SU-DHL-6 (cell line): ENCODE measurements at regions not wholly inside any gene's neighbourhood (a gene's known extent, or its start where the extent isn't known, plus 50 kb on each side); places are given as distances from the start of the nearest gene placed in this dataset.

Experiments used
- CTCF ChIP-seq: fragments of 200-600 bp; sonication (generic); IDR thresholded peaks from one replicate; pipeline ENCODE4 v1.5.1; 2017; ENCODE audit warnings: antibody characterized with exemption, mild to moderate bottlenecking, low read length, moderate library complexity; ENCODE audit not compliant: insufficient read depth, poor library complexity, severe bottlenecking
- EZH2phosphoT487 ChIP-seq: fragments of 200-600 bp; sonication (generic), shearing (Covaris generic); conservative IDR thresholded peaks from 2 replicates; pipeline ENCODE4 v1.6.1; 2018; ENCODE audit warnings: mild to moderate bottlenecking, antibody characterized with exemption, low read length, moderate library complexity, mixed read lengths

GRCh38 chr2:177332026-177332991 lies 60.3 kb upstream of the AGPS start:
- peak; percentile 43 for TF ChIP-seq CTCF
- TF ChIP-seq EZH2phosphoT487, result no peak
